Tongue (tissue), 1 donor: ENCODE measurements at regions not wholly inside any gene's neighbourhood (a gene's known extent, or its start where the extent isn't known, plus 50 kb on each side); places are given as distances from the start of the nearest gene placed in this dataset. TPM values are rescaled to one million over a fixed set of nuclear protein-coding genes. Genes with fewer than 3 reads are reported as not detected.

Experiments used
- small RNA-seq: library from RNA; depleted of rRNA; stranded (forward); fragments of <200 nt; gene quantifications from one replicate; pipeline ENCODE3, GENCODE V24; 2014; ENCODE audit warnings: low replicate concordance

Small RNAs in the stretch of these regions (small RNA-seq; reads per million reads assigned to genes)
- gene AC107958.1, result not detected
